SK-N-SH (cell line): ENCODE measurements at regions not wholly inside any gene's neighbourhood (a gene's known extent, or its start where the extent isn't known, plus 50 kb on each side); places are given as distances from the start of the nearest gene placed in this dataset.

ENCODE experiments used
- CTCF ChIP-seq: fragments of 200-600 bp; sonication (generic); IDR thresholded peaks from 2 replicates; pipeline ENCODE4 v1.6.1; 2017; ENCODE audit warnings: antibody characterized with exemption, mild to moderate bottlenecking, moderate library complexity
- FOXM1 ChIP-seq: IDR thresholded peaks from 2 replicates; pipeline ENCODE4 v1.4.0; 2012; ENCODE audit warnings: low read depth, mild to moderate bottlenecking
- MAX ChIP-seq: IDR thresholded peaks from 2 replicates; pipeline ENCODE4 v1.4.0; 2012; ENCODE audit warnings: low read depth
- NFIC ChIP-seq: IDR thresholded peaks from 2 replicates; pipeline ENCODE4 v1.4.0; 2012; ENCODE audit warnings: borderline replicate concordance
- POLR2AphosphoS5 ChIP-seq: IDR thresholded peaks from 2 replicates; pipeline ENCODE4 v1.6.1; 2012; ENCODE audit warnings: low read depth, low read length
- RCOR1 ChIP-seq: fragments of 150-350 bp; IDR thresholded peaks from 2 replicates; pipeline ENCODE4 v1.6.1; 2017; ENCODE audit warnings: antibody characterized with exemption, low read length
- RFX5 ChIP-seq: IDR thresholded peaks from 2 replicates; pipeline ENCODE4 v1.6.1; 2012; ENCODE audit warnings: mild to moderate bottlenecking, improper control_type of control experiment, low read length
- TCF12 ChIP-seq: IDR thresholded peaks from 2 replicates; pipeline ENCODE4 v1.4.0; 2012
- TF ChIP-seq, protein P1 (sequence below): IDR thresholded peaks from 2 replicates; pipeline ENCODE4 v1.4.0; 2012; ENCODE audit warnings: low read depth, borderline replicate concordance
- TF ChIP-seq, protein P2 (sequence below): fragments of 150-350 bp; IDR thresholded peaks from 2 replicates; pipeline ENCODE4 v1.6.1; 2017; ENCODE audit warnings: antibody characterized with exemption, low read length, low read depth, borderline replicate concordance

- TF ChIP-seq CTCF (no peak), RFX5 (no peak), MAX (no peak), POLR2AphosphoS5 (no peak), TCF12 (no peak), RCOR1 (no peak), NFIC (no peak), FOXM1 (no peak)
- TF ChIP-seq, protein P1, sequence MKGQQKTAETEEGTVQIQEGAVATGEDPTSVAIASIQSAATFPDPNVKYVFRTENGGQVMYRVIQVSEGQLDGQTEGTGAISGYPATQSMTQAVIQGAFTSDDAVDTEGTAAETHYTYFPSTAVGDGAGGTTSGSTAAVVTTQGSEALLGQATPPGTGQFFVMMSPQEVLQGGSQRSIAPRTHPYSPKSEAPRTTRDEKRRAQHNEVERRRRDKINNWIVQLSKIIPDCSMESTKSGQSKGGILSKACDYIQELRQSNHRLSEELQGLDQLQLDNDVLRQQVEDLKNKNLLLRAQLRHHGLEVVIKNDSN = no peak
- TF ChIP-seq, protein P2, sequence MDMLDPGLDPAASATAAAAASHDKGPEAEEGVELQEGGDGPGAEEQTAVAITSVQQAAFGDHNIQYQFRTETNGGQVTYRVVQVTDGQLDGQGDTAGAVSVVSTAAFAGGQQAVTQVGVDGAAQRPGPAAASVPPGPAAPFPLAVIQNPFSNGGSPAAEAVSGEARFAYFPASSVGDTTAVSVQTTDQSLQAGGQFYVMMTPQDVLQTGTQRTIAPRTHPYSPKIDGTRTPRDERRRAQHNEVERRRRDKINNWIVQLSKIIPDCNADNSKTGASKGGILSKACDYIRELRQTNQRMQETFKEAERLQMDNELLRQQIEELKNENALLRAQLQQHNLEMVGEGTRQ = no peak
These were observed 1322.1 kb upstream of the ZEB2 start for GRCh38 chr2:145841973-145842372.
